ENCODE measurements at regions not wholly inside any gene's neighbourhood (a gene's known extent, or its start where the extent isn't known, plus 50 kb on each side); places are given as distances from the start of the nearest gene placed in this dataset.
"Not testable (repeated sequence)": the region's sequence is repeated elsewhere in the genome, so short reads cannot be mapped to it uniquely, and the experiment has no call there.

GRCh38 chr2:150258781-150259307, 228.6 kb downstream of the RND3 start:
- no peak overlapping the region for H3K4me3 ChIP-seq (ENCODE audit: control insufficient read depth, low read depth, low read length)
- no peak for DNase-seq (ENCODE audit: low read depth)
- TF ChIP-seq CTCF (conservative IDR thresholded peaks at IDR 0.05; ENCODE audit: control insufficient read depth, insufficient read depth, low read depth, low read length): no peak

GRCh38 chr2:150256736-150257135, 230.7 kb downstream of the RND3 start:
- no peak for DNase-seq (ENCODE audit: low read depth)
- no peak overlapping the region for H3K4me3 ChIP-seq (ENCODE audit: control insufficient read depth, low read depth, low read length)
- TF ChIP-seq CTCF (conservative IDR thresholded peaks at IDR 0.05; ENCODE audit: control insufficient read depth, insufficient read depth, low read depth, low read length): no peak

- peak; percentile 85 for DNase-seq (ENCODE audit: low read depth)
- TF ChIP-seq CTCF (conservative IDR thresholded peaks at IDR 0.05; ENCODE audit: control insufficient read depth, insufficient read depth, low read depth, low read length): no peak
- no peak overlapping the region for H3K4me3 ChIP-seq (ENCODE audit: control insufficient read depth, low read depth, low read length)
Measured at GRCh38 chr2:150255528-150255927, 231.9 kb downstream of the RND3 start.

- not testable (repeated sequence) for DNase-seq (ENCODE audit: low read depth); H3K4me3 ChIP-seq (ENCODE audit: control insufficient read depth, low read depth, low read length)
Measured at GRCh38 chr2:150249735-150250134, 237.7 kb downstream of the RND3 start.

- H3K4me3 ChIP-seq (ENCODE audit: control insufficient read depth, low read depth, low read length): no peak overlapping the region
- DNase-seq (ENCODE audit: low read depth): no peak
Measured at GRCh38 chr2:150247481-150247880, 240.0 kb downstream of the RND3 start.

GRCh38 chr2:150234787-150235446, 252.6 kb downstream of the RND3 start:
- peak overlapping the region; percentile 25 for H3K4me3 ChIP-seq (ENCODE audit: control insufficient read depth, low read depth, low read length)
- DNase-seq (ENCODE audit: low read depth): peak; percentile 95
- TF ChIP-seq CTCF (conservative IDR thresholded peaks at IDR 0.05; ENCODE audit: control insufficient read depth, insufficient read depth, low read depth, low read length): no peak

More at GRCh38 chr2:150247481-150247880, 240.0 kb downstream of the RND3 start:
- no peak for TF ChIP-seq CTCF (conservative IDR thresholded peaks at IDR 0.05; ENCODE audit: control insufficient read depth, insufficient read depth, low read depth, low read length)

GRCh38 chr2:150232871-150233270, 254.6 kb downstream of the RND3 start:
- no peak overlapping the region for H3K4me3 ChIP-seq (ENCODE audit: control insufficient read depth, low read depth, low read length)
- no peak for DNase-seq (ENCODE audit: low read depth)
- TF ChIP-seq CTCF (conservative IDR thresholded peaks at IDR 0.05; ENCODE audit: control insufficient read depth, insufficient read depth, low read depth, low read length): no peak
